Breast epithelium (tissue), 4 donors: ENCODE measurements at regions not wholly inside any gene's neighbourhood (a gene's known extent, or its start where the extent isn't known, plus 50 kb on each side); places are given as distances from the start of the nearest gene placed in this dataset.

Source experiments
- DNase-seq, 2 donors: peaks; one replicate each; pipeline ENCODE4 v3.0.0-alpha.2; 2019; ENCODE audit warnings: low spot score in 2 of 2
- H3K27ac ChIP-seq, 2 donors: fragments of 200-600 bp; sonication (generic) in 1 of 2; one replicate each; pipeline ENCODE4 v1.5.1; 2016 to 2019; ENCODE audit warnings: mild to moderate bottlenecking in 1 of 2
- H3K27me3 ChIP-seq, 2 donors: fragments of 200-600 bp; sonication (generic) in 1 of 2; one replicate each; pipeline versions ENCODE4 v1.5.1 to v1.6.0; 2017 to 2019; ENCODE audit warnings: control low read depth in 1 of 2, mild to moderate bottlenecking in 1 of 2
- H3K36me3 ChIP-seq: fragments of 200-600 bp; one replicate; pipeline ENCODE4 v1.5.1; 2019
- H3K4me1 ChIP-seq, 2 donors: fragments of 200-600 bp; sonication (generic); one replicate each; pipeline ENCODE4 v1.5.1; 2016 to 2019; ENCODE audit warnings: control low read depth in 1 of 2
- H3K4me3 ChIP-seq, 3 donors: fragments of 200-600 bp; sonication (generic); 1 replicate in 2 of 3; 2 replicates in 1 of 3; pipeline ENCODE4 v1.5.1; 2016 to 2019; ENCODE audit warnings: mild to moderate bottlenecking in 3 of 3, moderate library complexity in 2 of 3
- H3K9me3 ChIP-seq, 2 donors: fragments of 200-600 bp; sonication (generic) in 1 of 2; one replicate each; pipeline ENCODE4 v1.5.1; 2016 to 2019; ENCODE audit warnings: control low read depth in 1 of 2
- POLR2A ChIP-seq: fragments of 450-650 bp; IDR thresholded peaks from one replicate; pipeline ENCODE4 v1.6.1; 2016; ENCODE audit warnings: antibody characterized with exemption, mild to moderate bottlenecking, moderate library complexity
- POLR2AphosphoS5 ChIP-seq, 3 donors: sonication (generic); formaldehyde crosslinking; IDR thresholded peaks; one replicate each; pipeline ENCODE4 v1.6.1; 2017; ENCODE audit warnings: antibody characterized with exemption in 3 of 3
- intact Hi-C: fragments of 100-400 bp; cut with DNase I; formaldehyde crosslinking; loops from one replicate; pipeline ENCODE4 v1.15.1; 2023; ENCODE audit warnings: low total_unique reads
- TF ChIP-seq, protein P1 (sequence below), 3 donors: fragments of 450-650 bp; IDR thresholded peaks; one replicate each; pipeline ENCODE4 v1.5.1; 2016 to 2017; ENCODE audit warnings: antibody characterized with exemption in 3 of 3, mild to moderate bottlenecking in 3 of 3, moderate library complexity in 3 of 3

DNA sequence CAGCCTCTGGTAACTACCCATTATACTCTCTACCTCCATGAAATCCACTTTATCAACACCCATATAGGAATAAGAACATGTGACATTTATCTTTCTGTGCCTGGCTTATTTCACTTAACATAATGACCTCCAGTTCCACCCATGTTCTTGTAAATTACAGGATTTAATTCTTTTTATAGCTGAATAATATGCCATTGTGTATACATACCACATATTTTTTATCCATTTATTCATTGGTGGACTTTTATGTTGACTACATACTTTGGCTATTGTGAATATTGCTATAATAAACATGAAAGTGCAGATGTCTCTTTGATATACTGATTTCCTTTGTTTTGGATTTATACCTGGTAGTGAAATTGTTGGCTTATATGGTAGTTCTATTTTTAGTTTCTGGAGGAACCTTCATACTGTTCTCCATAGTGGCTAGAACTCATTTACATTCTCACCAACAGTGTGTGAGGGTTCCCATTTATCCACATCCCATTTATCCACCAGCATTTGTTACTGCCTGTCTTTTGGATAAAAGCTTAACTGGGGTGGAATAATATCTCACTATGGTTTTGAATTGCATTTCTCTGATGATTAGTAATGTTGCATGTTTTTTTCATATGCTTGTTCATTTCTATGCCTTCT, 473.4 kb downstream of the TBL1XR1 start:
- intact Hi-C loops: no loop called here
- H3K9me3 ChIP-seq: no peaks in the 10 kb centered on the region

DNA sequence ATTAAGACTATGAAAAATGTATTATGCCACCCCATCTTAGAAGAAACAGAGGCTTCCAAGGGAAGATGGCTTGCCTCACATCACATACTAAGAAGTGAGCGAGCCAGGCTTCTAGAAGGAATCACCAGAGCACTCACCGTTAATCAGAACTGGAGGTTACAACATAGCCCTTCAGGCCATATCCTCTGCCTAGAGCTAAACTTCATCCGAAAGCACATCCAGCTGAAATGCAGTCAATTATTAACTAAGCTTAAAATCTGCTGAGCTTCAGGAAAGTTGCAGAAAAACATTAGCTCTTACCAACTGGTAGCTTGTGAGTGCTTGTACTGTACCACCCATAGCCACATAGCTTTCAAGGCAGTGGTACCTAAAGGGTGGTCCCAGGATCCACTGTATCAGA, 483.2 kb downstream of the TBL1XR1 start:
- Histone ChIP-seq H3K9me3 (no peaks in the 10 kb centered on the region), H3K27me3 (no peaks in the 10 kb centered on the region), H3K27ac (no peak overlapping the region), H3K36me3 (no peaks in the 10 kb centered on the region), H3K4me3 (no peak overlapping the region), H3K4me1 (no peaks in the 10 kb centered on the region)
- TF ChIP-seq POLR2AphosphoS5 (IDR thresholded peaks at IDR 0.05): no peak
- TF ChIP-seq, protein P1, sequence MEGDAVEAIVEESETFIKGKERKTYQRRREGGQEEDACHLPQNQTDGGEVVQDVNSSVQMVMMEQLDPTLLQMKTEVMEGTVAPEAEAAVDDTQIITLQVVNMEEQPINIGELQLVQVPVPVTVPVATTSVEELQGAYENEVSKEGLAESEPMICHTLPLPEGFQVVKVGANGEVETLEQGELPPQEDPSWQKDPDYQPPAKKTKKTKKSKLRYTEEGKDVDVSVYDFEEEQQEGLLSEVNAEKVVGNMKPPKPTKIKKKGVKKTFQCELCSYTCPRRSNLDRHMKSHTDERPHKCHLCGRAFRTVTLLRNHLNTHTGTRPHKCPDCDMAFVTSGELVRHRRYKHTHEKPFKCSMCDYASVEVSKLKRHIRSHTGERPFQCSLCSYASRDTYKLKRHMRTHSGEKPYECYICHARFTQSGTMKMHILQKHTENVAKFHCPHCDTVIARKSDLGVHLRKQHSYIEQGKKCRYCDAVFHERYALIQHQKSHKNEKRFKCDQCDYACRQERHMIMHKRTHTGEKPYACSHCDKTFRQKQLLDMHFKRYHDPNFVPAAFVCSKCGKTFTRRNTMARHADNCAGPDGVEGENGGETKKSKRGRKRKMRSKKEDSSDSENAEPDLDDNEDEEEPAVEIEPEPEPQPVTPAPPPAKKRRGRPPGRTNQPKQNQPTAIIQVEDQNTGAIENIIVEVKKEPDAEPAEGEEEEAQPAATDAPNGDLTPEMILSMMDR (IDR thresholded peaks at IDR 0.05): no peak
- no peak for TF ChIP-seq POLR2A
- intact Hi-C loops: no loop called here
- DNase-seq: no peak

More for the DNA sequence above, 473.4 kb downstream of the TBL1XR1 start:
- Histone ChIP-seq H3K4me1 (no peaks in the 10 kb centered on the region), H3K36me3 (no peaks in the 10 kb centered on the region), H3K27me3 (no peaks in the 10 kb centered on the region), H3K27ac (no peak overlapping the region), H3K4me3 (no peak overlapping the region)
- no peak for DNase-seq
- TF ChIP-seq, protein P1 (IDR thresholded peaks at IDR 0.05): no peak
- no peak for TF ChIP-seq POLR2A
- TF ChIP-seq POLR2AphosphoS5 (IDR thresholded peaks at IDR 0.05): no peak

DNA sequence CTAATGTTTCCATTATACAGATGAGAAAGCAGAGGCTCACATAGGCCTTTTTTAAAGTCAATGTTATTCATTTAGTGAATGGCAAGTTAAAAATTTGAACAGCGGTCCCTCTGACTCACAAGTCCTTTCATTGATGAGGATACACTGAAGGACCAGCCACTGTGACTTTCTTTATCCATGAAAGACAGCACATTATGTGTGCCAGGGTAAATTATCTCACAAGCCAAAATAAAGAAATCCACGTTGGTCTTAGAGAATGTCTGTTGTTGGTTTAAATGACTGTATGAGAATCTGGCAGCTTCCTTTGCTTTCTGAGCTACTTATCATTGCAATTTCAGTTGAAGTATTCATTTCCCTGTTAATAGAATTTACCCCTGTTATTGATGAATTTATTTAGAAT, 485.1 kb downstream of the TBL1XR1 start:
- DNase-seq: no peak
- intact Hi-C loops: no loop called here
- Histone ChIP-seq H3K4me3 (no peak overlapping the region), H3K9me3 (no peaks in the 10 kb centered on the region), H3K27me3 (no peaks in the 10 kb centered on the region), H3K4me1 (no peaks in the 10 kb centered on the region), H3K36me3 (no peaks in the 10 kb centered on the region), H3K27ac (no peak overlapping the region)
- TF ChIP-seq, protein P1 (IDR thresholded peaks at IDR 0.05): no peak
- no peak for TF ChIP-seq POLR2A
- no peak for TF ChIP-seq POLR2AphosphoS5 (IDR thresholded peaks at IDR 0.05)

DNA sequence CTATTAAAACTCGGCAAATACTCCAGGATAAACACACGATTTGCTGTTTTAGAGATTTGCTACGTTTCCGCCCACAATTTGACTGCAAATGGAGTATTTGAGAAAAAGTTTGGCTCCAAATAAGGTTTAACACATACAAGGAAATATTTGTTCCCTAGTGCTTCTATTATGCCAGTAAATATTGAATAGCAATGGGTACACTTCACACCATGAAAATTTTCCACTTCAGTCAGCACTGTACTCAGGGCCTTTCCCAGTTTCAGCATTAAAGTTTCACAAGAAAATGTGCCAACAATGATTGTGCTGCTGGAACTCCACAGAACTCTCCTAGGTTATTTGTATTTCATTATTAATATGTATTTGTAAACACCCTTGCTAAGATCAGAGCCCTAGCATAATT, 498.0 kb downstream of the TBL1XR1 start:
- no peaks in the 10 kb centered on the region for H3K4me1 ChIP-seq
- no peak overlapping the region for H3K4me3 ChIP-seq
- no peak overlapping the region for H3K27ac ChIP-seq
- H3K9me3 ChIP-seq: no peaks in the 10 kb centered on the region
- H3K36me3 ChIP-seq: no peaks in the 10 kb centered on the region
- no peak for DNase-seq
- intact Hi-C loops: no loop called here
- TF ChIP-seq, protein P1 (IDR thresholded peaks at IDR 0.05): no peak
- TF ChIP-seq POLR2A: no peak
- TF ChIP-seq POLR2AphosphoS5 (IDR thresholded peaks at IDR 0.05): no peak
- H3K27me3 ChIP-seq: no peaks in the 10 kb centered on the region

DNA sequence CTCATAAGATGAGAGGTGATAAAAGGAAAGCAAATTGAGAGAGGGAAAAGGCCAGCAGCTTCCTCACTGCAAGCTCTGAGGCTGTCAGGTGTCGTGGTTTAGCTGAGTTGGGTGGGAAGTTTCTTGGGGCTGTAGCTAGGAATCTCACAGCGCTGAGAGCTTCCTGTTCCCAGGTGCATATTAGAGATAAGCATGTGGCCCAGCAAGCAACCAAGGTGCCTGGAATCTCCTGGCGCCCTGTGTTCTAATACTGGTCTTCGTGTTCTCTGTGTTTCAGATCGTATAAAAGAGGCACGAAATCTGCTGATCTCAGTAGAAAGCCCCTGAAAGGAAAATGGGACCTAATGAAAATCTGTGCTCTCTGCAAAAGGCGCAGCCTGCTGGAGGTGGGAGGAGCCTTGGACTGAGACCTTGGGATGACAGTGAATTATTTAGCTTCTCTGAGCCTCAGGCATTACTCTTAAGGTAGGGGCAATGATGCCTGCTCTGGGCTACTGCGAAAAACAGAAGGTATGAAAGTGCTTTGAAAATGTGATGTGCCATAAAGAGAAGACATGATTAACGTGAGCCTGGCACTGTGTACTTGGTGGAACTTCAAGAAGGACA, 499.9 kb downstream of the TBL1XR1 start:
- Histone ChIP-seq H3K9me3 (no peaks in the 10 kb centered on the region), H3K27me3 (no peaks in the 10 kb centered on the region), H3K4me1 (no peaks in the 10 kb centered on the region), H3K36me3 (no peaks in the 10 kb centered on the region), H3K27ac (no peak overlapping the region), H3K4me3 (no peak overlapping the region)
- TF ChIP-seq, protein P1 (IDR thresholded peaks at IDR 0.05): no peak
- TF ChIP-seq POLR2AphosphoS5 (IDR thresholded peaks at IDR 0.05): no peak
- no peak for TF ChIP-seq POLR2A
- no peak for DNase-seq
- intact Hi-C loops: no loop called here
